ENCODE measurements at regions not wholly inside any gene's neighbourhood (a gene's known extent, or its start where the extent isn't known, plus 50 kb on each side); places are given as distances from the start of the nearest gene placed in this dataset.

- TF ChIP-seq POLR2A (IDR thresholded peaks at IDR 0.05) = no peak
- no peak for TF ChIP-seq CTCF (IDR thresholded peaks at IDR 0.05)
Measured at GRCh38 chr18:56185126-56185525, 453.3 kb downstream of the TXNL1 start.
